ENCODE measurements at regions not wholly inside any gene's neighbourhood (a gene's known extent, or its start where the extent isn't known, plus 50 kb on each side); places are given as distances from the start of the nearest gene placed in this dataset.

DNA sequence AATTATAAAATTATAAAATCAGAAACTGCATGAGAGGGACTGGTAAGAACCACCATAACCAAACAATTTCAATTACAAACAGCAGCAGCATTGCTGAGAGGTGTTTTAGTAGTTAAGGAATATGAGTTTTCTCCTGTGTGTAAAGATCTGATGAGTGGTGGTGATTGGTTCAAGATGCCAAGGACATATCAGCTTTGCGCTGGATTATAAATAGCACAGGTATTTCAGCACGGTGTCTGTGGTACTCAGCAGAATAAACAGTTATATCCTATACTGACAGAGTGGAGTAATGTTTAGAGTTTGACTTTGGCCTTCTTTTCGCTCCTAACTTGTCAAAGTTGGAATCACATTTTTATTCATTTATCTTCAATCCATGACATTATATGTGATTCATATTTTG, 501.0 kb downstream of the CDH26 start:
- no peaks in the 10 kb centered on the region for H3K9me3 ChIP-seq (ENCODE audit: control insufficient read depth, insufficient read depth, low read length)
- H3K4me3 ChIP-seq (ENCODE audit: low read depth, low read length) = no peak overlapping the region
- no peaks in the 10 kb centered on the region for H3K27me3 ChIP-seq (ENCODE audit: control insufficient read depth, insufficient read depth, low read length)
- ChIA-PET CTCF (no interaction called here), POLR2A (no interaction called here)
- no peak for DNase-seq (ENCODE audit: low read depth, low spot score)
- TF ChIP-seq, protein P1, sequence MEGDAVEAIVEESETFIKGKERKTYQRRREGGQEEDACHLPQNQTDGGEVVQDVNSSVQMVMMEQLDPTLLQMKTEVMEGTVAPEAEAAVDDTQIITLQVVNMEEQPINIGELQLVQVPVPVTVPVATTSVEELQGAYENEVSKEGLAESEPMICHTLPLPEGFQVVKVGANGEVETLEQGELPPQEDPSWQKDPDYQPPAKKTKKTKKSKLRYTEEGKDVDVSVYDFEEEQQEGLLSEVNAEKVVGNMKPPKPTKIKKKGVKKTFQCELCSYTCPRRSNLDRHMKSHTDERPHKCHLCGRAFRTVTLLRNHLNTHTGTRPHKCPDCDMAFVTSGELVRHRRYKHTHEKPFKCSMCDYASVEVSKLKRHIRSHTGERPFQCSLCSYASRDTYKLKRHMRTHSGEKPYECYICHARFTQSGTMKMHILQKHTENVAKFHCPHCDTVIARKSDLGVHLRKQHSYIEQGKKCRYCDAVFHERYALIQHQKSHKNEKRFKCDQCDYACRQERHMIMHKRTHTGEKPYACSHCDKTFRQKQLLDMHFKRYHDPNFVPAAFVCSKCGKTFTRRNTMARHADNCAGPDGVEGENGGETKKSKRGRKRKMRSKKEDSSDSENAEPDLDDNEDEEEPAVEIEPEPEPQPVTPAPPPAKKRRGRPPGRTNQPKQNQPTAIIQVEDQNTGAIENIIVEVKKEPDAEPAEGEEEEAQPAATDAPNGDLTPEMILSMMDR (IDR thresholded peaks at IDR 0.05; ENCODE audit: low read depth, low read length) = no peak
- no peak overlapping the region for H3K27ac ChIP-seq (ENCODE audit: low read depth, low read length)

DNA sequence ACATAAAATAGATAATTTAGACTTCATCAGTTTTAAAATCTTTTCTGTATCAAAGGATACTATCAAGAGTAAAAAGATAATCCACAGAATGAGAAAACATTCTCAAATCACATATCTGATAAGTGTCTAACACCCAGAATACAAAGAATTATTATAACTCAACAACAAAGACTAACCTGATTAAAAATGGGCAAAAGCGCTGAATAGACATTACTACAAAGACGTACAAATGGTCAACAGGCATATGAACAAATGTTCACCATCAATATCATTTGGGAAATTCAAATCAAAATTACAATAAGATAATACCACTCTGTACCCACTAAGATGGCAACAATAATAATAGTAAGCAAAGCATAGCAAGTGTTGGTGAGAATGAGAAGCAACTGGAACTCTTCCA, 503.8 kb downstream of the CDH26 start:
- no peaks in the 10 kb centered on the region for H3K9me3 ChIP-seq (ENCODE audit: control insufficient read depth, insufficient read depth, low read length)
- DNase-seq (ENCODE audit: low read depth, low spot score) = no peak
- H3K27ac ChIP-seq (ENCODE audit: low read depth, low read length) = no peak overlapping the region
- no peak overlapping the region for H3K4me3 ChIP-seq (ENCODE audit: low read depth, low read length)
- H3K27me3 ChIP-seq (ENCODE audit: control insufficient read depth, insufficient read depth, low read length) = no peaks in the 10 kb centered on the region
- ChIA-PET CTCF (no interaction called here), POLR2A (no interaction called here)
- TF ChIP-seq, protein P1 (IDR thresholded peaks at IDR 0.05; ENCODE audit: low read depth, low read length) = no peak

DNA sequence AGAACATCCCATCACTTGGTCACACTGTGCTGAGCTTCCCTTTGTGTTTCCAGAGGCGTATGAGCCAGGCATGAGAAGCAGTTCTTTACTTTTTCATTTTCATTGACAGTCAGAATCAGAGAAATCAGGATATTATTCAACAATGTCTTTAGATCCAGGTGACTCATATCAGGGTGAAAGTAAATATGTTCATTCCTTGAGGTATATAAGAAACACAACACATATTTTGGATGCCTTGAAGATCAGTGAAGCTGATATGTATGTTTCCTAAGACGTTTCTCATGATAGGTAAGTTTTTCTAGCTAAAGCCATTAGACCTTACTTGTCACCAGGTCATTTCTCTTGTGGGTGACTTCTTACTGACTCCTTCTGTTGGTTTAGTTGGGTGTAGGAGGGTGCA, 505.6 kb downstream of the CDH26 start:
- H3K27ac ChIP-seq (ENCODE audit: low read depth, low read length) = no peak overlapping the region
- CTCF ChIA-PET = interaction anchor here (1.0 kb wide), 1 partner anchor 465 kb away, joined by 4 read pairs; no protein-coding TSS in a partner anchor
- H3K4me3 ChIP-seq (ENCODE audit: low read depth, low read length) = no peak overlapping the region
- POLR2A ChIA-PET = no interaction called here
- DNase-seq (ENCODE audit: low read depth, low spot score) = no peak
- H3K9me3 ChIP-seq (ENCODE audit: control insufficient read depth, insufficient read depth, low read length) = no peaks in the 10 kb centered on the region
- no peaks in the 10 kb centered on the region for H3K27me3 ChIP-seq (ENCODE audit: control insufficient read depth, insufficient read depth, low read length)
- TF ChIP-seq, protein P1 (IDR thresholded peaks at IDR 0.05; ENCODE audit: low read depth, low read length) = no peak

DNA sequence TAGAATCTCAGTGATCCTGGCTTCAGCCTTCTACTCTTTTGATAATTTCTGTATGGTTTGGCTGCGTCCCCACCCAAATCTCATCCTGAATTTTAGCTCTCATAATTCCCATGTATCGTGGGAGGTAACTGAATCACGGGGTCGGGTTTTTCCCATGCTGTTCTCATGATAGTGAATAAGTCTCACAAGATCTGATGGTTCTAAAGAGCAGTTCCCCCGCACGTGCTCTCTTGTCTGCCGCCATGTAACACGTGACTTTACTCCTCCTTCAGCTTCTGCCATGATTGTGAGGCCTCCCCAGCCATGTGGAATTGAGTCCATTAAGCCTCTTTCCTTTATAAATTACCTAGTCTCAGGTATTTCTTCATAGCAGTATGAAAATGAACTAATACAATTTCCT, 507.2 kb downstream of the CDH26 start:
- H3K27ac ChIP-seq (ENCODE audit: low read depth, low read length) = no peak overlapping the region
- DNase-seq (ENCODE audit: low read depth, low spot score) = no peak
- no peak overlapping the region for H3K4me3 ChIP-seq (ENCODE audit: low read depth, low read length)
- TF ChIP-seq, protein P1 (IDR thresholded peaks at IDR 0.05; ENCODE audit: low read depth, low read length) = no peak
- no peaks in the 10 kb centered on the region for H3K27me3 ChIP-seq (ENCODE audit: control insufficient read depth, insufficient read depth, low read length)
- POLR2A ChIA-PET = no interaction called here
- no peaks in the 10 kb centered on the region for H3K9me3 ChIP-seq (ENCODE audit: control insufficient read depth, insufficient read depth, low read length)
- CTCF ChIA-PET = no interaction called here

DNA sequence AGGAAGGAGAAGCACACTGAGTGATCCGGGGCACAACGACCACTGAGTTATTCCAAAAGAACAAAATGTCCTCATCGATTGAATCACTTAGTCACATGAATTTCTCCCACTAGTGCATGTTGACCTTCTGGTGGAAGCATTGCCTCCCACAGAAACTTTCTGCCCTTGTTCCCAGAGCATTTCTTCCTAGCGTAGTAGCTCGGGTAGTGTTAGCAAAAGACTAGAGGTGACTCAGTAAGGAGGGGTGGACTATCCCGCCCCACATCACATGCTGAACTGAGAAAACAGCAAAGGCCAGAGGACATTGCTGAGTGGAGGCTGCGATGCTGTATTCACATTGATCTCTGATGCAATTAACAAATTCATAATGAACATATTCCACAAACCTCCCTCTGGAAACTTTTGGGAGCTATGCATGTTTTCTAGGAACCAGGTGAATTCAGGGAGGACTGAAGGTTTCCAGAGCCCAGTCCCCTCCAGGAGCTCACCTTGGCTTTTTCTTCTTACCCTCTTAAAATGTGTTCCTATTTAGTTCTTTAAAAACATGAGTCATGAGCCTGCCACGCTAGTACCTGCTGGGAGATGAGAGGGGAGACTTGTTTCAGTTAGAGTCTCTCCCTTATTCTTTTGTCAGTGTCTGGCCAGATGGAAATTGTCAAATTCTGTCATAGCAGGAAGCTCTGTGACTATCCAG, 507.9 kb downstream of the CDH26 start:
- no peak overlapping the region for H3K27ac ChIP-seq (ENCODE audit: low read depth, low read length)
- ChIA-PET POLR2A (no interaction called here), CTCF (no interaction called here)
- H3K9me3 ChIP-seq (ENCODE audit: control insufficient read depth, insufficient read depth, low read length) = no peaks in the 10 kb centered on the region
- no peaks in the 10 kb centered on the region for H3K27me3 ChIP-seq (ENCODE audit: control insufficient read depth, insufficient read depth, low read length)
- TF ChIP-seq, protein P1 (IDR thresholded peaks at IDR 0.05; ENCODE audit: low read depth, low read length) = no peak
- no peak for DNase-seq (ENCODE audit: low read depth, low spot score)
- no peak overlapping the region for H3K4me3 ChIP-seq (ENCODE audit: low read depth, low read length)

Data from AG04450 (cell line).